ENCODE measurements at regions not wholly inside any gene's neighbourhood (a gene's known extent, or its start where the extent isn't known, plus 50 kb on each side); places are given as distances from the start of the nearest gene placed in this dataset.

DNA sequence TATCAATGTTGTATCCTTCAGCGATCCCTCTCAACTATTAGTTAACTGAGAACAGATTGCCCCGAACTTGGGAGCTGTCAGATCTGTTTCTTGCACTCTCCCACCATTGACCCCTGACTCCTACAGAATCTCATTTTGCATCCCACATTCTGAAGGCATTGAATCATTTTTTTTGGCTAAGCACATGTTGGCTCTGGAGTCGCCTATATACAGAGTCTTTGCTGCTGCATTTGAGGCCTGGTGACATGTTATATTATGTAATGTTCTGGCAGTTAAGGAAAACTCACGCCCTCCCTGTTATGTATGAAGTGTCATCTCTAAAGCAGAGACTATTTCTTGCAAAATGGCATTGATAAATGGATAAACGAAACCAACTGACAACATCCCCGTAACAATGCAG lies 159.2 kb upstream of the ITGB1 start:
- Histone ChIP-seq H3K4me3 (no peak overlapping the region), H3K9ac (ENCODE audit: insufficient read length) (no peak overlapping the region), H3K9me3 (ENCODE audit: low read depth, low read length) (no peaks in the 10 kb centered on the region), H3K36me3 (ENCODE audit: insufficient read depth, low read length) (no peaks in the 10 kb centered on the region), H3K27ac (no peak overlapping the region)
- no peak for TF ChIP-seq FOXP2 (optimal IDR thresholded peaks at IDR 0.05; ENCODE audit: control extremely low read depth, extremely low read length, insufficient read depth)
- TF ChIP-seq EZH2 (IDR thresholded peaks at IDR 0.05): no peak
- no peak for TF ChIP-seq POLR2AphosphoS5 (IDR thresholded peaks at IDR 0.05; ENCODE audit: borderline replicate concordance, low read depth, low read length)
- no peak for DNase-seq (ENCODE audit: low read depth, low spot score)

DNA sequence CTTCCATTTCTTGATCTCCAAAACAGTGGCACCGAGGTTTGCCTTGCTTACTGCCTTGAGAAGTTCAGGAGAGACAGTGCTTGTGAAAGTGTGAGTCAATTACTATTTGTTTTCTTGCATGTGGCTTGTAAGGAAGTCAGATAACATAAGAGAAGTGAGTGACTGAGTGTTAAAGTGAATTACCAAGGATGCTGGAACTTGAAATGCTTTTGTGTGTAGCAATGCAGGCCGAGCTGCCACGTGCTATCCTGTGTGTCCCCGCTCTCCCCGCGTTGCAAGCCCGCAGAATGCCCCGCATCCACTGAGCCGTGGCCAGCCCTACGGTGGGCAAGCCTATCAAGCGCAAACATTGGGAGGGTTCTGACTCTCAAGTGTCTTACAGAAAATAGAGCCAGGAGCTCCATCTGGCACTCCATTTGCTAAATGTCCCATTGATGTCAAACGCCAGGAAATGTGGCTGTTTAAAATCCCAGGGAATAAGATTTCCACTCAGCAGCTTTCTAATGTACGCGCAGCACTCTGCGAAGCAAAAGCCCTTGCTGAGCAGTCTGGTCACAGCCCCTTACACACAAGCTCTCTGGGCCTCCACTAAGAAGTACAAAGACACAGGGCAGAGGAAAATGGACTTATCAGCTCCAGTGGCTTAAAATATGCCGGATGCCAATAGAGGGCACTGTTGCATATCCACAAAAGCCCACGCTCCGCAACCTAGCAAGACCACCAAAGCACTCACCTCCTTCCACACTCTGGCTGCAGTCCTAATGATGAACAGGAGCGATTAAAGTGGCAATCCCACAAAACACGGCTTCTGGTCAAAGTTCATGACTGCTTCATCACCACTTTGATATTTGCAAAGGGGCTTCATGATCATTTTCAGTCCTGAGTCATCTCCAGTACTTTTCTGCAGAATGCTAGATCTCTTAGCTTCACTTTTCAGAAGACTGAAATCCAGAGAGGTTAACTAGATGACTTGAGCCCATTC lies 158.0 kb upstream of the ITGB1 start:
- no peak for TF ChIP-seq EZH2 (IDR thresholded peaks at IDR 0.05)
- TF ChIP-seq FOXP2 (optimal IDR thresholded peaks at IDR 0.05; ENCODE audit: control extremely low read depth, extremely low read length, insufficient read depth): no peak
- no peak for TF ChIP-seq POLR2AphosphoS5 (IDR thresholded peaks at IDR 0.05; ENCODE audit: borderline replicate concordance, low read depth, low read length)
- Histone ChIP-seq H3K36me3 (ENCODE audit: insufficient read depth, low read length) (no peaks in the 10 kb centered on the region), H3K9ac (ENCODE audit: insufficient read length) (no peak overlapping the region), H3K27ac (no peak overlapping the region), H3K4me3 (no peak overlapping the region), H3K9me3 (ENCODE audit: low read depth, low read length) (no peaks in the 10 kb centered on the region)
- no peak for DNase-seq (ENCODE audit: low read depth, low spot score)

DNA sequence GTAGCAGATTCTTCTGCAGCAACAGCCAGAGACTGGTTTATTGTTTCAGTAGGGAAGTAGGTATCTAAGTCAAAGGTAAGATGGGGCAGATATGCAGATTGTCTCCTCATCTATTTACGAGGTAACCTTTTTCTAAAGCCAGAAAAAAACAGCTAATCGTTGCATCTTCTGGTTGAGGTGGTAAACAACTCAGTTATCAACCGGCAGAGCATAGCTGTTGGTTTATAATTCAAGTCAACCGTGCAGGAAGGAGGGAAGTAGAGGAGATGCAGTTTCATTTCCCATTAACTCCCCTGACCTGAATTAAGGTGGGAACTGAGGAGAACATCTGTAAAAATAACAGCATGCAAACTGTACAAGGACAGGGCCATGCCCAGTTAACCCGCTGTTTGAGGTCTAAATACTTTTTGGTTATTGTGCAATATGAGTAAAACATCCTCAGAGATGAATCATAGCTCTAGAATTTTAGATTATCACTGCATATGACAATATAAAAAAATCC lies 156.5 kb upstream of the ITGB1 start:
- no peaks in the 10 kb centered on the region for H3K36me3 ChIP-seq (ENCODE audit: insufficient read depth, low read length)
- H3K4me3 ChIP-seq: no peak overlapping the region
- no peak overlapping the region for H3K9ac ChIP-seq (ENCODE audit: insufficient read length)
- DNase-seq (ENCODE audit: low read depth, low spot score): no peak
- H3K27ac ChIP-seq: no peak overlapping the region
- H3K9me3 ChIP-seq (ENCODE audit: low read depth, low read length): no peaks in the 10 kb centered on the region
- TF ChIP-seq EZH2 (IDR thresholded peaks at IDR 0.05): no peak
- TF ChIP-seq POLR2AphosphoS5 (IDR thresholded peaks at IDR 0.05; ENCODE audit: borderline replicate concordance, low read depth, low read length): no peak
- TF ChIP-seq FOXP2 (optimal IDR thresholded peaks at IDR 0.05; ENCODE audit: control extremely low read depth, extremely low read length, insufficient read depth): no peak

DNA sequence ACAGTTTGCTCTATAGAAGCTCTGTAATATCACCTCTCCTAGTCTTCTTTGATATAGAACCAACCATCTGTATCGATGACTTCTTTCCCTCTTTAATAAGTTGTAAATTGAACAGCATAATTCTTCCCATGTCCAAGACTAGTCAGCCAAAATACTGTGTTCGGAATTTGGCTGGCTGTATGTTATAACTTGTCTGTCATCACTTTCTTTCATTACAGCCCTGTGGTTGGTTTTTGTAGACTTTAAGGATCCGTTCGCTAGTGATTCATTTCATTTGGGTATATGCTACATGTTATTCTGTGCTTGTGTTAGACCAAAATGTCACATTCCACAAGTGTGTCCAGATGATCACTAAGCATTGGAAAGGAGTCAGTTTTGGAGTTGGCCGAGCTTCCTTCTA lies 155.4 kb upstream of the ITGB1 start:
- Histone ChIP-seq H3K9me3 (ENCODE audit: low read depth, low read length) (no peaks in the 10 kb centered on the region), H3K27ac (no peak overlapping the region), H3K36me3 (ENCODE audit: insufficient read depth, low read length) (no peaks in the 10 kb centered on the region), H3K4me3 (no peak overlapping the region), H3K9ac (ENCODE audit: insufficient read length) (no peak overlapping the region)
- DNase-seq (ENCODE audit: low read depth, low spot score): no peak
- TF ChIP-seq POLR2AphosphoS5 (IDR thresholded peaks at IDR 0.05; ENCODE audit: borderline replicate concordance, low read depth, low read length) (no peak), FOXP2 (optimal IDR thresholded peaks at IDR 0.05; ENCODE audit: control extremely low read depth, extremely low read length, insufficient read depth) (no peak), EZH2 (IDR thresholded peaks at IDR 0.05) (no peak)

DNA sequence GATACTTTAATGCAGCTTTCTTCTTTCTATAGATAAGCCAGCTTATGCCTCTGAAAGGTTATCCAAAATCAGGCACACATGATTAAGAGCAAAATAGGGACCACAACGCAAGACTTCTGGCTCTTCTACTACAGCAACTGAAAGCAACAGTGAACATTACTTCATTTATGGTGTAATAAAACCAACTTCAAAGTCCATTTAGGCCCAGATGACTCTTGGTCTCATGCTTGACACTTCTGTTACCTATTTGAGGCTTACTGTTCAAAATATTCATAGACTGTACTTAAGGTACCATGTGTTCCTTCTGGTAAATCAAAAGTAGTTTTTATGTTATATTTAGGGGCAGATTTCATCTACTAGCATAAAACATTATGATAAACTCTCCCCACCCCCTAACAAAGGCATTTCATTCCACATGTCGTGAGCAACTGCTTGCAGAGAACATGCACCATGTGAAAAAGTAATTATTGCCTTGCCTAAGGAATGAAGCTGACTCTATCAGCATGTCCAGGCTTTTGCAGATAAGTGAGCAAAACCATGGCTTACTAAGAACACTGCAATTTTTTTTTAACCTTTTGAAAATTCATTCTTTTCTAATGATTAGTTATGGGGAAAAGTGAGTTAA lies 154.9 kb upstream of the ITGB1 start:
- no peak for DNase-seq (ENCODE audit: low read depth, low spot score)
- no peak for TF ChIP-seq POLR2AphosphoS5 (IDR thresholded peaks at IDR 0.05; ENCODE audit: borderline replicate concordance, low read depth, low read length)
- TF ChIP-seq FOXP2 (optimal IDR thresholded peaks at IDR 0.05; ENCODE audit: control extremely low read depth, extremely low read length, insufficient read depth): no peak
- Histone ChIP-seq H3K4me3 (no peak overlapping the region), H3K9ac (ENCODE audit: insufficient read length) (no peak overlapping the region), H3K27ac (no peak overlapping the region), H3K36me3 (ENCODE audit: insufficient read depth, low read length) (no peaks in the 10 kb centered on the region), H3K9me3 (ENCODE audit: low read depth, low read length) (no peaks in the 10 kb centered on the region)

DNA sequence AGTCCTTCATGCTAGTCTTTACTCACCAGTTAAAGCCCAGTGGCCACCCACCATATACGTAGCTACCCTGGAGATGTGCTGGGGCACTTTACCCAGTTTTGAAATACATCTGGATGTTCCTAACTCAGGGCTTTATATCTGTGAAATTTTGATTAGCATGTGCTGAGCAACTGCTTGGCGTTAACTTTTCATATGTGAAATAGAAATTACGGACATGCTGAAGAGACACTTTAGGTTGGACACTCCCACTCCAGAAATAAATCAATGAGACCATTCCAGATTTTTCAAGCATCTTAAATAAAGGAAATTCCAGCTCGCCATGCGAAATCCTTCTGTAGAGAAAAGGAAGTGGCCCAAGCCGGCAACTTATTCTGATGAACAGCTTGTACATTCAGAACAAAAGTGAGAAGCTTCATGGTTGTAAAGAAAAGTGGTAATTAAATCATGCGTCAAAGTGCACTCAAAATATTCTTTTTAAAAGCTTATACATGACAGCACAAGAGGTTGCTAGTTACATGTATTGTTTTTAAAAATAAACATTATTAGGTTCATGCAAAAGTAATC lies 153.5 kb upstream of the ITGB1 start:
- Histone ChIP-seq H3K36me3 (ENCODE audit: insufficient read depth, low read length) (no peaks in the 10 kb centered on the region), H3K9me3 (ENCODE audit: low read depth, low read length) (no peaks in the 10 kb centered on the region), H3K4me3 (no peak overlapping the region), H3K9ac (ENCODE audit: insufficient read length) (no peak overlapping the region), H3K27ac (no peak overlapping the region)
- DNase-seq (ENCODE audit: low read depth, low spot score): no peak
- no peak for TF ChIP-seq POLR2AphosphoS5 (IDR thresholded peaks at IDR 0.05; ENCODE audit: borderline replicate concordance, low read depth, low read length)
- TF ChIP-seq FOXP2 (optimal IDR thresholded peaks at IDR 0.05; ENCODE audit: control extremely low read depth, extremely low read length, insufficient read depth): no peak
- TF ChIP-seq EZH2 (IDR thresholded peaks at IDR 0.05): no peak

DNA sequence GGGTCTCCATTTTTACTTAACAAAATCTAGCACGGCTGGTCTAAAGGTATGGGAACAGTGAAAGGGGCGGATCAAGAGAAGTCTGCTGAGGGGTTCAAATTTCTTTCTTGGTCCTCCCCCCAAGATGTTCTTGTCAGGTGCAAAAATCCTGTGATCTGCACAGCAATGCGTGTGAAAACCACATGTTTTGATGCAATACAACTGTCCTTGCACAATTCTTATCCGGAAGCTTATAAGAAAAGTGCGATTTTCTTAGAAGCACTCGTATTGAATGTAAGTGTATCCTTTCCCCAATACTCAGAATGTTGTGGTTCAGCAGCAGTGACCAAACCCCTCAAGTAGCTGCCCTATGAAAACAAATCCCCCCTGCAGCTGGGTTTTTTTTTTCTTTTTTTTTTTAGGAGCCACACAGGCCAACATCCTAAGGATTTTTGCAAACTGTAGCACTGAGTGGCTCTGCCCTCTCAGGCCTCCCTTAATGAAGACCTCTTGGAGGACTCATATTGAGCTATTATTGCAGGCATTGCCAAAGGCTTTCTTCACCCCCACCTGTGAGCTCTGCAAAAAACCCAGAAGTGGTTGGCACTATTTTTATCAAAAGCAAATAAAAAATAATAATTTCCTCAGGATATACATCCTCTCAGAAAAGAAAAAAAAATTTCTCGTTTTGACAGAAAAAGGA lies 151.9 kb upstream of the ITGB1 start:
- Histone ChIP-seq H3K9ac (ENCODE audit: insufficient read length) (no peak overlapping the region), H3K27ac (no peak overlapping the region)
- no peak for DNase-seq (ENCODE audit: low read depth, low spot score)

More for the DNA sequence above, 151.9 kb upstream of the ITGB1 start:
- no peak overlapping the region for H3K4me3 ChIP-seq
- H3K9me3 ChIP-seq (ENCODE audit: low read depth, low read length): no peaks in the 10 kb centered on the region
- TF ChIP-seq POLR2AphosphoS5 (IDR thresholded peaks at IDR 0.05; ENCODE audit: borderline replicate concordance, low read depth, low read length): no peak
- no peak for TF ChIP-seq EZH2 (IDR thresholded peaks at IDR 0.05)
- TF ChIP-seq FOXP2 (optimal IDR thresholded peaks at IDR 0.05; ENCODE audit: control extremely low read depth, extremely low read length, insufficient read depth): no peak
- no peaks in the 10 kb centered on the region for H3K36me3 ChIP-seq (ENCODE audit: insufficient read depth, low read length)

Measured in SK-N-MC (cell line).